ENCODE measurements at regions not wholly inside any gene's neighbourhood (a gene's known extent, or its start where the extent isn't known, plus 50 kb on each side); places are given as distances from the start of the nearest gene placed in this dataset.

DNA sequence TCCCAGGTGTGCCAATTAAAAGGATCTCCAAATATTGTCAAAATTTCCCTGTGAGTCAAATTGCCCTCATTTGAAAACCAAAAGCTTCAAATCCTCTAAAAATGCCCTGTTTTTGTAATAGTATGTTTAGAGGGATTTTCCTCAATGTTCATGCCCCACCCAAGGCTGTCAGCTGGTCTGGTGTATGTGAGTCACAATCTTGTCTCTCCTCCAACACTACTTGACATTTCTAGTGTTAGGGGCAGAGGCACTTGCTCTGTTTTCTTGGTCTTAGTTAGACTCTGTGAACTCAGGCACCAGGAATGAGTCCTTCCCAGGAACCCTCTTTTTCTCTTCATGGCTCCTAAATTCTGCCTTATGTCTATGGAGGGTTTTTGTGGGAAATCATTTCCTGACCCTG lies 634.8 kb downstream of the KCNJ2 start:
- no peak for DNase-seq (ENCODE audit: low spot score)

- DNase-seq (ENCODE audit: low spot score): no peak
These were observed 639.3 kb downstream of the KCNJ2 start for GRCh38 chr17:70808596-70808995.

- DNase-seq (ENCODE audit: low spot score): no peak
These were observed 641.3 kb downstream of the KCNJ2 start for GRCh38 chr17:70810609-70811008.

- no peak for DNase-seq (ENCODE audit: low spot score)
These were observed 644.1 kb downstream of the KCNJ2 start for GRCh38 chr17:70813355-70813930.

- no peak for DNase-seq (ENCODE audit: low spot score)
These were observed 649.9 kb downstream of the KCNJ2 start for GRCh38 chr17:70819183-70819582.

DNA sequence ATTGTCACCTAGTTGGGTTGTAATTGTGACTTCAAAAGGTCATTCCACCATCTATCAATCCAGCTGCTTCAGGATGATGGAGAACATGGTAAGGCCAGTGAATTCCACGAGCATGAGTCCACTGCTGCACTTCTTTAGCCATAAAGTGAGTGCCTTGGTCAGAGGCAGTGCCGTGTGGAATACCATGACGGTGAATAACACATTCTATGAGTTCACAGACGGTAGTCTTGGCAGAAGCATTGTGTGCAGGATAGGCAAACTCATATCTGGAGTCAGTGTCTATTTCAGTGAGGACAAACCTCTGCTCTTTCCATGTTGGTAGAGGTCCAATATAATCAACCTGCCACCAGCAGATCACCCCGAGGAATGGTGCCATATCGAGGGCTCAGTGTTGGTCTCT lies 650.9 kb downstream of the KCNJ2 start:
- no peak for DNase-seq (ENCODE audit: low spot score)

GRCh38 chr17:70825321-70826125 lies 656.2 kb downstream of the KCNJ2 start:
- DNase-seq (ENCODE audit: low spot score): no peak

- DNase-seq (ENCODE audit: low spot score): no peak
These were observed 660.5 kb downstream of the KCNJ2 start for GRCh38 chr17:70829876-70830275.

- no peak for DNase-seq (ENCODE audit: low spot score)
These were observed 664.7 kb downstream of the KCNJ2 start for GRCh38 chr17:70834039-70834438.

DNA sequence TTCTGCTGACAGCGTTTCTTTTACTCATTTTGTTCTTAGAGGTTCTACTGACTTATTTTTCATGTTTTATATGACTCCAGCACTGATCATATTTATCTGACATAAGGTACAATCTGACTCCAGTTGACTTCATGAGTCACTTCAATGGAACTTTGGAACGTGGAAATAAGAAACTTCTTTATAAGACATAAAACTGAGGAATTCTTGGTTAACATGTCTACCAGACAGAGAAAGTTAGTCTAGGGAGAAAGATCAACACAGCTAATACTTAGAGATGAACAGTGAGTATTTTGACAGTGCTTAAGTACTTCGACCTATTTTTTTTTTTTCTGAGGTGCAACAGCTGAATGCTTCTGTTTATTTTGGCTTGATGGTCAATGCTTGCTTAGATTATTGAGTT lies 679.5 kb downstream of the KCNJ2 start:
- no peak for DNase-seq (ENCODE audit: low spot score)

- no peak for DNase-seq (ENCODE audit: low spot score)
These were observed 686.2 kb downstream of the KCNJ2 start for GRCh38 chr17:70855401-70856054.

- DNase-seq (ENCODE audit: low spot score): no peak
These were observed 688.0 kb downstream of the KCNJ2 start for GRCh38 chr17:70857351-70857750.

- no peak for DNase-seq (ENCODE audit: low spot score)
These were observed 690.5 kb downstream of the KCNJ2 start for GRCh38 chr17:70859829-70860228.

DNA sequence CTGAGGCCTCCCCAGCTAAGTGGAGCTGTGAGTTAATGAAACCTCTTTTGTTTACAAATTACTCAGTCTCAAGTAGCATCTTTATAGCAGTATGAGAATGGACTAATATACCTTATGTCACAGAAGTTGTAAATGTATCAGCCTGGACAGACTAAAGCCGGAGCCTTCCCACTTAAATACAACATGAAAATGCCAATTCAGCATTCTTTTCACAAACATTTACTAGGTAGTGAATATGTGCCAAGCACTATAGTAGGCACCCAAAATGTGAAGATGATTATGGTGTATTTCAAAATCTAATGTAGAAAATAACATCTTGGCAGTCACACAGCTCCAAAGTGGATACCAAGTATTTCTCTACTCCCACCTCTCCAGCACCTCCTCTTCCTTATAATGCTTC lies 693.0 kb downstream of the KCNJ2 start:
- no peak for DNase-seq (ENCODE audit: low spot score)

DNA sequence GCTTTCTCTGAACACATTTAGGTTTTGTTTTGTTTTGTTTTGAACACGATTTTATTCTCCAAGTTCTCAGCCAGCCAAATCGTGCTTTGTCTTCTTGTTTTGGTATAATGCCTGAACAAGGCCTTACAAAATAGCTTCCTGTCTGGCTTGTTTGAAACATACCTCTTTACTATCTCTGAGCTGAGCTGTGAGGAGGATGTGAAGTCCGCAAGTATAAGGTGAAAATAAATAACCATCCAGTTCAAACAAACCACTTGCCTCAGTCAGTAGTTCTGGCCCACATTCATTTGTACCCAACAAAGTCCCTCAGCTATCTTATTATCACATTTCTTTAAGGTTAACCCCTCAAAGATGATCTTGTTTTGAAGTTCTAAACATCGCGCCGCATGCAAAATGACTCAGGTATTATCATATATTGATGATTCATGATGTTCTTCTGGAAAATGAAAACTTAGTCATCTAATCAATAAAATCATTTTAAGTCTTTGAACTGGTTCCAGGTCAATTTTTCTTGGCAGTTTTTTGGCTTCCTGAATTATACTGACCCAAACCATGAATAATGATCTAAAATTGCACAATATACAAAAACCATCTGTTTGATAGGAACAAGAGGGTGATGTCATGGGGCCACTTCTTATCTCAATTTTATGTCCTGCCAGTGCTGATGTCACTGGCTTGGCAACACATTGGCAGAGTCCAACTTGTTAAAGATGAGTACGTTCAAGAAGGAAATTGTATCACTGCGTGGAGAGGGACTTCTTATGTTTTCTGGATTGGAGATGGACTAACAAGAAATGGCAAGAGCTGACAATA lies 694.3 kb downstream of the KCNJ2 start:
- DNase-seq (ENCODE audit: low spot score): no peak

DNA sequence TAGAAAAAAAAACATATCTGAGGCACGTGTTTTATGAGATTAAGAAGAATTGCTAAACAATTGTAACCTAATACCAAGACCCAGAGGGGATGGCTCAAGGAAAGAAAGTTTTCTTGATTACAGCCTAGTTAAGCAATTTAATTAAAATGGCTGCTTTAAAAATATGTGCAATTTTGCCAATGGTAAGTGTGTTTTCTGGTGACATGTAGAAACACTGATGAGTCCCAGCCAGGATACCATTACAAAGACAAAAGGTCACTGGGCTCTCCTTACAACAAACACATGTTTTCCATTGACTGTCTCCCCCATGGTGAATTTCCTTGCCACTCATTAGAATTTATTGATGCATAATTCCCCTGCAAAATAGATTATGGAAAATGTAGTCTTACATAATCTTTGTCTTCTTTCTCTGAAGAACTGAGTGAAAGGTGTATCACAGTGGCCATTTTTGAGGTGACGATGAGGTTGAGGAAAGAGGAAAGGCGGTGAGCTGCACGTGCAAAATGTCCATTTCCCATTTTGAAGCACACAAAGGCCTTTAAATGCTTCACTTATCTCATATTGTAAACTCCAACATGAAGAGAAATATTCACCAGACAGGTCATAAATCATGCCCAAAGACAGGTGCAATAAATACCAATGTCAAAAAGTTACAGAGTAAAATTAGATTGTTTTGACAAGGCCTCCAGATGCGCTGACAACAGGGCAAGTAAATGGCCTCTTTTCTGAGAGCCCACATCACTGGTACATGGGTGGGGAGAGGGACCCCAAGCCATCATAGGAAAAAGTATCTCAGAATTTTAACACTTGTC lies 696.9 kb downstream of the KCNJ2 start:
- DNase-seq (ENCODE audit: low spot score): no peak

DNA sequence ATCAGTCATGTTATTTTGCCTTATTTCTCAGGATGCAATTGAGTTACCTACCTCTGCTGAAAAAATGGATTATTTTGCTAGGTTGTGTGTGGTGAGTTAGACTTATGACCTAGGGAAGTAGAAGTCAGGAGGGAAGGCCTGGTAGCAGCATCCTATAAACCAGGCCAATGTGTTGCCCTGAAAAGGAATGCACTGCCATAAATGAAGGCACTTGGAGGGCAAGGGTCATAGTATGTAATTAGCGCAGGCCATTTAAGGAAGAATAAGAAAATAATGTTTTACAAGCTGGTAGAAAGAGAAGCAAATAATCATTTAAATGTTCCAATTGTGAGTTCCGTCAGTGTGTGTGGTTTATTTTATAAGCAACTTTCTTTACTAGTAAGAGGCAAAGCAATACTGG lies 698.8 kb downstream of the KCNJ2 start:
- no peak for DNase-seq (ENCODE audit: low spot score)

DNA sequence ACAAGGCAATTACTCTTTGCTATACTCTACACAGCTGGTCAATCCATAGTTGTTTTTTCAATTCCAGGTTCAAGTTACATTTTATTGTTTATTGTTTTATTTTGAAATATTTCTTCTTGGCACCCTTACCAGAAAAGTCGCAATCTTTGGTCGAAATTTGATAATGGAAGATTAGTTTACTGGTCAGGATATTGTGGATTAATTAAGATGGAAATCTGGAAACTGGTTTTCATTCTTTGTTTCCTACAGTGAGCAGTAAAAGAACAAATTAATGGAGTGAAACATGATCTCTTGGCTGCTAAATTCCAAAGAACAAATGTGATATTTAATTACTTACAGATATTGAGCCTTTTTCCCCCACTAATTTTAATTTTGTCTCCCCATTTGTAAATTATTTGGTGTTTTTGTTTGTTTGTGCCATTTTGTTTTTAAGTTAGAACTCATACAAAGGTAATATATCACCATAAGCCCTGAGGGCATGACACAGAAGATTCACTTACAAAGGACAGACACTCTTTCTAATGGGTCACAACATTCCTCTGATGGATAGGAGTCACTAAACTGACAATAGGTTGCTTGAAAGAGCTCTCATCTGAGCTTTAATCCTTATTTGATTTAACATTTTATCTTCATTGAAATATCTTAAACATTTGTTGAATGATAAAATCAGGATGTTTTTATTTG lies 700.2 kb downstream of the KCNJ2 start:
- DNase-seq (ENCODE audit: low spot score): no peak

- DNase-seq (ENCODE audit: low spot score): no peak
These were observed 702.0 kb downstream of the KCNJ2 start for GRCh38 chr17:70871180-70871818.

- no peak for DNase-seq (ENCODE audit: low spot score)
These were observed 702.8 kb downstream of the KCNJ2 start for GRCh38 chr17:70872103-70872502.

Data from hematopoietic multipotent progenitor cell treated with erythropoietin and hydrocortisone succinate and interleukin-3 and kit ligand, for 15 days (in vitro differentiated cells).